GM10266 (cell line): ENCODE measurements at regions not wholly inside any gene's neighbourhood (a gene's known extent, or its start where the extent isn't known, plus 50 kb on each side); places are given as distances from the start of the nearest gene placed in this dataset.

ENCODE experiments used
- DNase-seq: peaks from one replicate; pipeline ENCODE4 v3.0.0; 2012; ENCODE audit errors: extremely low spot score
- CTCF ChIP-seq: IDR thresholded peaks from 2 replicates; pipeline ENCODE4 v1.5.1; 2012; ENCODE audit warnings: mild to moderate bottlenecking, low read depth; ENCODE audit not compliant: control insufficient read depth, insufficient read depth; ENCODE audit errors: missing control alignments

- DNase-seq: peak; percentile 53
These were observed 534.5 kb downstream of the PTPRC start for GRCh38 chr1:199173356-199173755.

GRCh38 chr1:199174336-199174735 is 535.5 kb downstream of the PTPRC start:
- no peak for TF ChIP-seq CTCF
- DNase-seq: no peak

More at GRCh38 chr1:199173356-199173755, 534.5 kb downstream of the PTPRC start:
- TF ChIP-seq CTCF: no peak

- DNase-seq: no peak
- no peak for TF ChIP-seq CTCF
These were observed 537.9 kb downstream of the PTPRC start for GRCh38 chr1:199176713-199177112.

- DNase-seq: no peak
- no peak for TF ChIP-seq CTCF
These were observed 538.4 kb downstream of the PTPRC start for GRCh38 chr1:199177241-199177640.

- no peak for TF ChIP-seq CTCF
- no peak for DNase-seq
These were observed 539.8 kb downstream of the PTPRC start for GRCh38 chr1:199178646-199179045.

GRCh38 chr1:199182186-199182843 is 543.5 kb downstream of the PTPRC start:
- peak; percentile 19 for DNase-seq
- TF ChIP-seq CTCF: no peak

GRCh38 chr1:199184180-199184579 is 545.3 kb downstream of the PTPRC start:
- no peak for TF ChIP-seq CTCF
- DNase-seq: no peak
